Neural progenitor cell (in vitro differentiated cells): ENCODE measurements at regions not wholly inside any gene's neighbourhood (a gene's known extent, or its start where the extent isn't known, plus 50 kb on each side); places are given as distances from the start of the nearest gene placed in this dataset.

Experiments
- DNase-seq: peaks from one replicate; pipeline ENCODE4 v3.0.0-alpha.2; 2016; ENCODE audit warnings: low spot score
- H2AFZ ChIP-seq: fragments of 200-600 bp; sonication (generic); replicated peaks from 2 replicates; pipeline ENCODE4 v1.6.1; 2016; ENCODE audit warnings: antibody characterized with exemption
- H3F3A ChIP-seq: fragments of 200-600 bp; sonication (generic); 2 replicates; pipeline ENCODE4 v1.6.1; 2016; ENCODE audit warnings: antibody characterized with exemption, low read depth
- H3K27ac ChIP-seq: fragments of 200-600 bp; sonication (generic); 2 replicates; pipeline ENCODE4 v1.5.1; 2016; ENCODE audit warnings: mild to moderate bottlenecking
- H3K27me3 ChIP-seq: fragments of 200-600 bp; sonication (generic); 2 replicates; pipeline ENCODE4 v1.6.1; 2016; ENCODE audit warnings: mild to moderate bottlenecking, moderate library complexity
- H3K36me3 ChIP-seq: fragments of 200-600 bp; sonication (generic); 2 replicates; pipeline ENCODE4 v1.5.1; 2016
- H3K4me1 ChIP-seq: fragments of 200-600 bp; sonication (generic); 2 replicates; pipeline ENCODE4 v1.6.1; 2016; ENCODE audit warnings: mixed run types
- H3K4me2 ChIP-seq: fragments of 200-600 bp; sonication (generic); 2 replicates; pipeline ENCODE4 v1.6.1; 2016
- H3K4me3 ChIP-seq: fragments of 200-600 bp; sonication (generic); 2 replicates; pipeline ENCODE4 v1.5.1; 2016
- H3K79me2 ChIP-seq: fragments of 200-600 bp; sonication (generic); 2 replicates; pipeline ENCODE4 v1.6.1; 2016; ENCODE audit warnings: low read depth
- H3K9ac ChIP-seq: fragments of 200-600 bp; sonication (generic); 2 replicates; pipeline ENCODE4 v1.6.1; 2016
- H3K9me3 ChIP-seq: fragments of 200-600 bp; sonication (generic); 2 replicates; pipeline ENCODE4 v1.5.1; 2016; ENCODE audit warnings: low read depth
- H4K20me1 ChIP-seq: fragments of 200-600 bp; sonication (generic); 2 replicates; pipeline ENCODE4 v1.6.1; 2016; ENCODE audit warnings: low read depth
- H3K27ac Mint-ChIP-seq: 3 replicates; pipeline ENCODE4 v1.8.0; 2021; ENCODE audit warnings: mixed read lengths
- H3K27me3 Mint-ChIP-seq: 2 replicates; pipeline ENCODE4 v1.8.0; 2022; ENCODE audit warnings: low read depth, mild to moderate bottlenecking, inconsistent platforms, moderate library complexity, mixed read lengths; ENCODE audit not compliant: insufficient read depth
- H3K36me3 Mint-ChIP-seq: 3 replicates; pipeline ENCODE4 v1.8.0; 2021; ENCODE audit warnings: mixed read lengths
- H3K4me1 Mint-ChIP-seq: 3 replicates; pipeline ENCODE4 v1.8.0; 2021; ENCODE audit warnings: mixed read lengths
- H3K4me3 Mint-ChIP-seq: 3 replicates; pipeline ENCODE4 v1.8.0; 2021; ENCODE audit warnings: mild to moderate bottlenecking, moderate library complexity, mixed read lengths
- H3K9me3 Mint-ChIP-seq: 3 replicates; pipeline ENCODE4 v1.8.0; 2020; ENCODE audit warnings: mixed read lengths
- CTCF ChIP-seq: fragments of 200-600 bp; sonication (generic); IDR thresholded peaks from 2 replicates; pipeline ENCODE4 v1.5.1; 2017; ENCODE audit warnings: antibody characterized with exemption, mild to moderate bottlenecking
- EZH2 ChIP-seq: fragments of 200-600 bp; sonication (generic); IDR thresholded peaks from 2 replicates; pipeline ENCODE4 v1.6.1; 2017; ENCODE audit warnings: antibody characterized with exemption, mild to moderate bottlenecking, moderate library complexity
- EZH2phosphoT487 ChIP-seq: fragments of 200-600 bp; sonication (generic); IDR thresholded peaks from 2 replicates; pipeline ENCODE4 v1.6.1; 2017; ENCODE audit warnings: antibody characterized with exemption

DNA sequence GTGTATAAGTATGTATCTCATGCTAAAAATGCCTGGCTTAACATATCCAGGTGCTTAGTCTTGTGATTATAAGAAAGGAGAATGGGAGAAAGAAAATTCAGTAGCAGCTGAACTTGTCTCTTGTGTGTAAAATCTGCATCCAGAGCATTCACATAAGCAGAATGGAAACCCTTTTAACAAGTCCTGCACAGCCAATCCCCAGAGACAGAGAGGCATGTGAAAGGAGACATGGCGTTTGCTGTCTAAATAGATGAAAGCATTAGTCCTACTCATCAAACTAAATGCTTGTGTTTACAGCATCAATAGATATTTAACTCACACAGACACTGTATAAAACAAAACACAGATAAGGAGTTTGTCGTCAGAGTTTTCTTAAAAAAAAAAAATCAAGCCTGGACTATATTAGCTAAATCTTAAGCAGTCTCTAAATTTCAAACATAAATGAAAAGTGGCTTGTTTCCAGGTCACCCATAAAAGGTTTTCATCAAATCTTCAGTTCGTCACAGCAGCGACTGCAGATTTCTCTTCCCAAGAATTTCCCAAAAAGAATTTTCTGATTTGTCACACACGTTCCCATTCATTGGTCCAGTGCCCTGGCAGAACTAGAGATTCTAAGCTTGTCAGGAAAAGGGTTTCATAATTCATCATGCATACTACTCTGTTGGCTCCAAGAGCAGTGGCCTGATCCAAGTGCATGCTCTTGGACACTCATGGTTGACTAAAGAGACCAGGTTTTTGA lies 249.2 kb downstream of the BTG1 start:
- Mint-ChIP-seq H3K4me3 (no peak overlapping the region), H3K9me3 (peaks cover 3% of the 10 kb centered on the region), H3K27ac (peak overlapping the region; percentile 11), H3K27me3 (peaks cover 6% of the 10 kb centered on the region), H3K4me1 (peaks cover 5% of the 10 kb centered on the region), H3K36me3 (no peaks in the 10 kb centered on the region)
- Histone ChIP-seq H3K27ac (no peak overlapping the region), H3K27me3 (no peaks in the 10 kb centered on the region), H3K4me2 (no peak overlapping the region), H3K9ac (no peak overlapping the region), H3F3A (no peaks in the 10 kb centered on the region), H4K20me1 (no peaks in the 10 kb centered on the region), H2AFZ (peak overlapping the region; percentile 38), H3K4me1 (peaks cover 11% of the 10 kb centered on the region), H3K9me3 (no peaks in the 10 kb centered on the region), H3K4me3 (no peak overlapping the region), H3K79me2 (no peaks in the 10 kb centered on the region), H3K36me3 (no peaks in the 10 kb centered on the region)
- no peak for DNase-seq
- TF ChIP-seq EZH2phosphoT487 (no peak), EZH2 (no peak), CTCF (no peak)

DNA sequence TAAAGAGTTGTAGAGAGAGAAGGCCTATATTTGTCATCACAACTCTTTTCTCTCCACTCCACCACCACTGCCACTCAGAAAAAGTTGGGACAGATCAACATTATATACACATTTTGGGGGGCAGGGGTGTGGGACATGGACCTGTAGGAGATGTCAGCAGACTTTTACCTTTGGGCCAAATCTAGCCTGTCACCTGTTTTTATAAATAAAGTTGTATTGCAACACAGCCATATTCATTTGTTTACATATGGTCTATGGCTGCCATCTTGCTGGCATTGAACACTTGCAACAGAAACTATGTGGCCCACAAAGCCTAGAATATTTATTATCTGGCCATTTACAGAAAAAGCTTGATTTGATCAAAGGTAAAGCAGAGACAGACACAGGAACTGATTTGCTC lies 250.7 kb downstream of the BTG1 start:
- peaks cover 11% of the 10 kb centered on the region for H3K4me1 ChIP-seq
- Mint-ChIP-seq H3K27me3 (peaks cover 6% of the 10 kb centered on the region), H3K4me1 (peaks cover 5% of the 10 kb centered on the region), H3K27ac (no peak overlapping the region), H3K9me3 (no peaks in the 10 kb centered on the region), H3K4me3 (no peak overlapping the region), H3K36me3 (no peaks in the 10 kb centered on the region)
- no peak for TF ChIP-seq CTCF
- TF ChIP-seq EZH2, result no peak
- no peak for TF ChIP-seq EZH2phosphoT487
- no peak overlapping the region for H3K27ac ChIP-seq
- H3K36me3 ChIP-seq, result no peaks in the 10 kb centered on the region
- H3F3A ChIP-seq, result no peaks in the 10 kb centered on the region
- H4K20me1 ChIP-seq, result no peaks in the 10 kb centered on the region
- H3K27me3 ChIP-seq, result no peaks in the 10 kb centered on the region
- no peaks in the 10 kb centered on the region for H3K9me3 ChIP-seq
- H2AFZ ChIP-seq, result no peak overlapping the region
- no peak for DNase-seq
- no peaks in the 10 kb centered on the region for H3K79me2 ChIP-seq
- no peak overlapping the region for H3K4me2 ChIP-seq
- no peak overlapping the region for H3K9ac ChIP-seq
- no peak overlapping the region for H3K4me3 ChIP-seq

DNA sequence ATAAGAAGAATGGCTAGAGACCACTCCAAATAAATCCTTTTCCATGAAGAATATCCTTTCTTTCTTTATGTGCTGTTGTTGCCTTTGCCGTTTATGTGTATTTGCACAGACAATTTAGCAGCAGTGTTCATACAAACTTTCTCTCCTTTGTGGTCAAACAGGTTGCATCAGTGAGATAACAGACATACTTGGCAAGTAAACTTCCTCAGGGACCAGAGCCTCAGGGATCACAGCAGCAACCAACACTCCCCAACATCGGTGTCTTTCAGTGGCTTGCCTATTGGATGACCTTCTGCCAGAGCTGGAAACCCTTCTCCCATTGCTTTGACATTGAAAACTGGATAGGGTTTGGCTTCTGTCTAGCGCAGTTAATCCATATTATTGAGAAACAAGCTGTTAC lies 252.2 kb downstream of the BTG1 start:
- H2AFZ ChIP-seq, result no peak overlapping the region
- H4K20me1 ChIP-seq, result no peaks in the 10 kb centered on the region
- Mint-ChIP-seq H3K27me3 (peaks cover 3% of the 10 kb centered on the region), H3K27ac (no peak overlapping the region), H3K9me3 (no peaks in the 10 kb centered on the region), H3K4me1 (peaks cover 5% of the 10 kb centered on the region), H3K4me3 (no peak overlapping the region), H3K36me3 (no peaks in the 10 kb centered on the region)
- no peaks in the 10 kb centered on the region for H3F3A ChIP-seq
- no peak overlapping the region for H3K27ac ChIP-seq
- H3K4me3 ChIP-seq, result no peak overlapping the region
- peaks cover 4% of the 10 kb centered on the region for H3K4me1 ChIP-seq
- TF ChIP-seq EZH2phosphoT487 (no peak), CTCF (no peak), EZH2 (no peak)
- no peaks in the 10 kb centered on the region for H3K36me3 ChIP-seq
- DNase-seq, result no peak
- H3K9me3 ChIP-seq, result no peaks in the 10 kb centered on the region
- no peaks in the 10 kb centered on the region for H3K79me2 ChIP-seq
- H3K4me2 ChIP-seq, result no peak overlapping the region
- no peak overlapping the region for H3K9ac ChIP-seq
- no peaks in the 10 kb centered on the region for H3K27me3 ChIP-seq
